ENCODE measurements at regions not wholly inside any gene's neighbourhood (a gene's known extent, or its start where the extent isn't known, plus 50 kb on each side); places are given as distances from the start of the nearest gene placed in this dataset.

DNA sequence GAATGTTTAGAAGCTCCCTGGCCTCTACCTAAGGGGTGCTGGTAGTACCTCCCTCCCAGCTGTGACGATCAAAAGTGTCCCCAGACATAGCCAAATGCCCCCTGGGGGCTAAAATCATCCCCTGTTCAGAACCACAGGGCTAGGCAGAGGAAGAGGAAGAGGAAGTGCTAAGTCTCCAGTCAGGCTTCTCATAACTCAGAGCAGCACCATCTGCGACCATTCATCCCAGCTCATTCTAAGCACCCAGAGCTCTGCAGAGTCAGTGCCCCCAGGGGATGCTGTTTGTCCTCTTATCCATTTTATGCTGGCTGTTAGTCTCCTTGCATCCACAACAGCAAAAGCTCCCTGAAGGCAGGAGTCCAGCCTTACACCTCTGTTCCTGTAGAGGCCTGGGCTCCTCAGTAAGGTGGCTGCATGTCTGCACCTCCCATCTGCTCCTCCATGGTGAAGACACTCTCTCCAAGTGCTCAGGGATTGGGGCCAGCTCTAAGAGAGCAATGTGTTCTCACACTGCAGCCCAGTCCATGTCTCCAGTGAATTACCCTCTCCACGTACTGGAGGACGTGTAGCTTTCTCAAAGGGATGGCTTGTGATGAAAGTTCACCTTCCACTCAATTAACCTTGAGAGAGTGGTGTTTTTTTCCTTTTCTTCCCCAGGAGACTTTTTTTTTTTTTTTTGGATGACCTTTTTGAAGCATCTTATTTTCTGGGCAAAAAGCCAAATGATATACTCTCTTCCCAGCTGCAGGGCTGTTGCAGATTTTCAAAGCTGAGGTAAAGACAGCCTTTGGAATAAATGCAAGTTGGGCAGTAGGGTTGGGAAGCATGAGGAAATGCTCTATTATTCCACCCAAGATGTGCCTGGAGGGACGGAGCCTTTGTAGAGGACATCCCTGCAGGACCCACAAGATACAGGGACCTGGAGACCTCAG lies 158.9 kb upstream of the SLC14A2 start:
- TF ChIP-seq, protein P1, sequence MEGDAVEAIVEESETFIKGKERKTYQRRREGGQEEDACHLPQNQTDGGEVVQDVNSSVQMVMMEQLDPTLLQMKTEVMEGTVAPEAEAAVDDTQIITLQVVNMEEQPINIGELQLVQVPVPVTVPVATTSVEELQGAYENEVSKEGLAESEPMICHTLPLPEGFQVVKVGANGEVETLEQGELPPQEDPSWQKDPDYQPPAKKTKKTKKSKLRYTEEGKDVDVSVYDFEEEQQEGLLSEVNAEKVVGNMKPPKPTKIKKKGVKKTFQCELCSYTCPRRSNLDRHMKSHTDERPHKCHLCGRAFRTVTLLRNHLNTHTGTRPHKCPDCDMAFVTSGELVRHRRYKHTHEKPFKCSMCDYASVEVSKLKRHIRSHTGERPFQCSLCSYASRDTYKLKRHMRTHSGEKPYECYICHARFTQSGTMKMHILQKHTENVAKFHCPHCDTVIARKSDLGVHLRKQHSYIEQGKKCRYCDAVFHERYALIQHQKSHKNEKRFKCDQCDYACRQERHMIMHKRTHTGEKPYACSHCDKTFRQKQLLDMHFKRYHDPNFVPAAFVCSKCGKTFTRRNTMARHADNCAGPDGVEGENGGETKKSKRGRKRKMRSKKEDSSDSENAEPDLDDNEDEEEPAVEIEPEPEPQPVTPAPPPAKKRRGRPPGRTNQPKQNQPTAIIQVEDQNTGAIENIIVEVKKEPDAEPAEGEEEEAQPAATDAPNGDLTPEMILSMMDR (IDR thresholded peaks at IDR 0.05; ENCODE audit: insufficient read depth, low read depth, low read length): no peak
- no peak for TF ChIP-seq EZH2 (IDR thresholded peaks at IDR 0.05; ENCODE audit: insufficient read depth, low read length)

Measured in astrocyte (in vitro differentiated cells and primary cell).